MM.1S (cell line): ENCODE measurements at regions not wholly inside any gene's neighbourhood (a gene's known extent, or its start where the extent isn't known, plus 50 kb on each side); places are given as distances from the start of the nearest gene placed in this dataset.

ENCODE experiments used
- DNase-seq: peaks from one replicate; pipeline ENCODE4 v3.0.0-alpha.2; 2015
- H2AFZ ChIP-seq: fragments of 300-600 bp; sonication (generic); 2 replicates; pipeline ENCODE4 v1.6.0; 2016; ENCODE audit warnings: antibody characterized with exemption, low read length
- H3F3A ChIP-seq: fragments of 300-600 bp; sonication (generic); 2 replicates; pipeline ENCODE4 v1.6.1; 2016; ENCODE audit warnings: mild to moderate bottlenecking, antibody characterized with exemption, low read length, moderate library complexity, mixed read lengths; ENCODE audit not compliant: insufficient read depth
- H3K27ac ChIP-seq: fragments of 300-600 bp; sonication (generic); 2 replicates; pipeline ENCODE4 v1.5.1; 2016; ENCODE audit warnings: mild to moderate bottlenecking, low read length
- H3K27me3 ChIP-seq: fragments of 300-600 bp; sonication (generic); replicated peaks from 2 replicates; pipeline ENCODE4 v1.6.0; 2016; ENCODE audit warnings: low read length; ENCODE audit not compliant: insufficient read depth
- H3K36me3 ChIP-seq: fragments of 300-600 bp; sonication (generic); replicated peaks from 2 replicates; pipeline ENCODE4 v1.6.1; 2016; ENCODE audit warnings: mild to moderate bottlenecking, low read length, mixed read lengths; ENCODE audit not compliant: insufficient read depth
- H3K4me1 ChIP-seq: fragments of 300-600 bp; sonication (generic); 2 replicates; pipeline ENCODE4 v1.6.1; 2016; ENCODE audit warnings: low read length, mixed read lengths
- H3K4me2 ChIP-seq: fragments of 300-600 bp; sonication (generic); 2 replicates; pipeline ENCODE4 v1.6.0; 2016; ENCODE audit warnings: low read depth, low read length
- H3K4me3 ChIP-seq: fragments of 300-600 bp; sonication (generic); 2 replicates; pipeline ENCODE4 v1.5.1; 2016; ENCODE audit warnings: low read length, mixed read lengths
- H3K79me2 ChIP-seq: fragments of 300-600 bp; sonication (generic); 2 replicates; pipeline ENCODE4 v1.6.1; 2016; ENCODE audit warnings: mixed run types, low read length, mixed read lengths
- H3K9ac ChIP-seq: fragments of 300-600 bp; sonication (generic); 2 replicates; pipeline ENCODE4 v1.6.1; 2016; ENCODE audit warnings: low read length, mixed read lengths
- H3K9me2 ChIP-seq: fragments of 300-600 bp; sonication (generic); replicated peaks from 2 replicates; pipeline ENCODE4 v1.6.1; 2016; ENCODE audit warnings: mild to moderate bottlenecking, low read length, mixed read lengths; ENCODE audit not compliant: insufficient read depth
- H3K9me3 ChIP-seq: fragments of 300-600 bp; sonication (generic); replicated peaks from 2 replicates; pipeline ENCODE4 v1.6.1; 2016; ENCODE audit warnings: mild to moderate bottlenecking, low read length, mixed read lengths; ENCODE audit not compliant: insufficient read depth
- H4K20me1 ChIP-seq: fragments of 300-600 bp; sonication (generic); 2 replicates; pipeline ENCODE4 v1.6.1; 2016; ENCODE audit warnings: mild to moderate bottlenecking, low read length, moderate library complexity, mixed read lengths; ENCODE audit not compliant: insufficient read depth
- EZH2 ChIP-seq: fragments of 300-600 bp; sonication (generic); optimal IDR thresholded peaks from 2 replicates; pipeline ENCODE3; 2017; ENCODE audit warnings: low read depth, mild to moderate bottlenecking, antibody characterized with exemption, low read length, mixed read lengths
- EZH2phosphoT487 ChIP-seq: fragments of 300-600 bp; sonication (generic); IDR thresholded peaks from 2 replicates; pipeline ENCODE4 v1.6.1; 2018; ENCODE audit warnings: antibody characterized with exemption, low read length
- TF ChIP-seq, protein P1 (sequence below): fragments of 300-600 bp; sonication (generic); IDR thresholded peaks from 2 replicates; pipeline ENCODE4 v1.5.1; 2016; ENCODE audit warnings: antibody characterized with exemption, low read length, mixed read lengths

DNA sequence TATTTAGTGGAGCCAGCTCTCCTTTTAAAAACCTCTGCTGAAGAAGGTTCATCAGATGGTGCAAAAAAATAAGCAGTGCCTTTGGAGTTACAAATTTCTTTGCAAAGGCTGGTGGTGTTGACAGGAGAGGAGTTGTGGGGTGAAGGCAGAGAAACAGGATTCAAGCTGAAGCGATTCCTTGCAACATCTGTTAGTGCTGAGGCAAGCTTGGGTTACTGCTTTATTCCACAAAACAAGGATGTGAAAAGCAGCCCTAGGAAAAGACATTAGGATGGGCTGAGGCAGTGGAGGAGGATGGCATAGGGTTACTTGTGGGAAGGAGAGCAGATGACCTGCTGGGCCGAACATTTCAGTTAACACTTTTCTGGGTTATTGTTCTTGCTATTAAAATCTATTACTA is 390.7 kb downstream of the DLEU7 start:
- Histone ChIP-seq H3K4me3 (no peak overlapping the region), H3K36me3 (no peaks in the 10 kb centered on the region), H3K9me3 (no peaks in the 10 kb centered on the region), H4K20me1 (no peaks in the 10 kb centered on the region), H3K27me3 (no peaks in the 10 kb centered on the region), H2AFZ (no peak overlapping the region), H3K27ac (no peak overlapping the region), H3K9ac (no peak overlapping the region), H3K4me2 (no peak overlapping the region), H3K79me2 (no peaks in the 10 kb centered on the region), H3F3A (no peaks in the 10 kb centered on the region), H3K9me2 (no peaks in the 10 kb centered on the region), H3K4me1 (no peaks in the 10 kb centered on the region)
- no peak for DNase-seq
- TF ChIP-seq EZH2 (no peak), EZH2phosphoT487 (no peak)

DNA sequence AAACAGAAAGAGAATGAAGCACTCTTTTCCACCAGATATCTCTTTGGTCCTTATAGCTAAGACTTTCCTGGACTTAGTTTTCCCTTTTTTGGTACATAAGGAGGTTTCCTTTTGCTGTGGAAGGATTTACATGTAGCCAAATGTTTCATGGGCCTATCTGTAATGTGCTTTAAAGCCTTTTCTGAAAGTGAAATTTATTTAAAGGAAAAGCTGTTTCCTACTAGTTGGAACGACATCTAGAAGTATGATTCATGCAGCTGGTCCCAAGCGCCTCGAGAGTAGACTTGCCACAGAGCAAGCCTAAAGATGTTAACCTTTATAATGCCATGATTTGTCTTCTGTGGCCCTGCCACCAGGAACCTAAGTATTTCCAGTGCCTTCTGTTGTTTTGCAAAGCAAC is 390.3 kb downstream of the DLEU7 start:
- DNase-seq, result no peak
- Histone ChIP-seq H3K4me2 (no peak overlapping the region), H3F3A (no peaks in the 10 kb centered on the region), H3K9ac (no peak overlapping the region), H3K9me3 (no peaks in the 10 kb centered on the region), H2AFZ (no peak overlapping the region), H3K27me3 (no peaks in the 10 kb centered on the region), H3K4me1 (no peaks in the 10 kb centered on the region), H3K9me2 (no peaks in the 10 kb centered on the region), H4K20me1 (no peaks in the 10 kb centered on the region), H3K27ac (no peak overlapping the region), H3K79me2 (no peaks in the 10 kb centered on the region), H3K4me3 (no peak overlapping the region), H3K36me3 (no peaks in the 10 kb centered on the region)
- TF ChIP-seq, protein P1, sequence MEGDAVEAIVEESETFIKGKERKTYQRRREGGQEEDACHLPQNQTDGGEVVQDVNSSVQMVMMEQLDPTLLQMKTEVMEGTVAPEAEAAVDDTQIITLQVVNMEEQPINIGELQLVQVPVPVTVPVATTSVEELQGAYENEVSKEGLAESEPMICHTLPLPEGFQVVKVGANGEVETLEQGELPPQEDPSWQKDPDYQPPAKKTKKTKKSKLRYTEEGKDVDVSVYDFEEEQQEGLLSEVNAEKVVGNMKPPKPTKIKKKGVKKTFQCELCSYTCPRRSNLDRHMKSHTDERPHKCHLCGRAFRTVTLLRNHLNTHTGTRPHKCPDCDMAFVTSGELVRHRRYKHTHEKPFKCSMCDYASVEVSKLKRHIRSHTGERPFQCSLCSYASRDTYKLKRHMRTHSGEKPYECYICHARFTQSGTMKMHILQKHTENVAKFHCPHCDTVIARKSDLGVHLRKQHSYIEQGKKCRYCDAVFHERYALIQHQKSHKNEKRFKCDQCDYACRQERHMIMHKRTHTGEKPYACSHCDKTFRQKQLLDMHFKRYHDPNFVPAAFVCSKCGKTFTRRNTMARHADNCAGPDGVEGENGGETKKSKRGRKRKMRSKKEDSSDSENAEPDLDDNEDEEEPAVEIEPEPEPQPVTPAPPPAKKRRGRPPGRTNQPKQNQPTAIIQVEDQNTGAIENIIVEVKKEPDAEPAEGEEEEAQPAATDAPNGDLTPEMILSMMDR, result no peak
- TF ChIP-seq EZH2phosphoT487, result no peak
- TF ChIP-seq EZH2, result no peak

DNA sequence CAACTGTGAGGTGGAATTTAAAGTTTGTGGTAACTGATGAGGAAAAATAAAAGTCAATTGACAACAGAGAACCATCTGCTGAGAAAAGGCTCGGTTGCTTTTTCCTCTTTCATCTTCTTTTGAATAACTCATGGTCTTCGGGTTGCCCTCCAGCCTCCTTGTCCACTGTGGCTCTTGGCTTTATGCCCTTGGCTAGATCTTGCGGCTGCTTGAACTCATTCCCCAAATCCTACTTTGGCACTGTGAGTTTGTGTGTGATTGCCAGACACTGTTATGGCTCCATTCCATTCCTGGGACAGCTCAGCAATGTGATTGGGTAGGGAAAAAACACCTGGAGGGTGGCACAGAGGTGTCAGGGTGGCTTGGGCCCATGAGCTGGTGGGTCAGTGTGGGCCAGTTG is 387.4 kb downstream of the DLEU7 start:
- H3K27me3 ChIP-seq, result no peaks in the 10 kb centered on the region
- H2AFZ ChIP-seq, result no peak overlapping the region
- no peak overlapping the region for H3K27ac ChIP-seq
- H3K9me3 ChIP-seq, result no peaks in the 10 kb centered on the region
- TF ChIP-seq EZH2 (no peak), EZH2phosphoT487 (no peak)
- TF ChIP-seq, protein P1, result no peak
- H3K9ac ChIP-seq, result no peak overlapping the region
- H3K4me3 ChIP-seq, result no peak overlapping the region
- H3K4me1 ChIP-seq, result no peaks in the 10 kb centered on the region
- no peaks in the 10 kb centered on the region for H3K9me2 ChIP-seq
- H3K36me3 ChIP-seq, result no peaks in the 10 kb centered on the region
- no peak for DNase-seq
- H3K79me2 ChIP-seq, result no peaks in the 10 kb centered on the region
- H3F3A ChIP-seq, result no peaks in the 10 kb centered on the region
- H4K20me1 ChIP-seq, result no peaks in the 10 kb centered on the region
- no peak overlapping the region for H3K4me2 ChIP-seq

DNA sequence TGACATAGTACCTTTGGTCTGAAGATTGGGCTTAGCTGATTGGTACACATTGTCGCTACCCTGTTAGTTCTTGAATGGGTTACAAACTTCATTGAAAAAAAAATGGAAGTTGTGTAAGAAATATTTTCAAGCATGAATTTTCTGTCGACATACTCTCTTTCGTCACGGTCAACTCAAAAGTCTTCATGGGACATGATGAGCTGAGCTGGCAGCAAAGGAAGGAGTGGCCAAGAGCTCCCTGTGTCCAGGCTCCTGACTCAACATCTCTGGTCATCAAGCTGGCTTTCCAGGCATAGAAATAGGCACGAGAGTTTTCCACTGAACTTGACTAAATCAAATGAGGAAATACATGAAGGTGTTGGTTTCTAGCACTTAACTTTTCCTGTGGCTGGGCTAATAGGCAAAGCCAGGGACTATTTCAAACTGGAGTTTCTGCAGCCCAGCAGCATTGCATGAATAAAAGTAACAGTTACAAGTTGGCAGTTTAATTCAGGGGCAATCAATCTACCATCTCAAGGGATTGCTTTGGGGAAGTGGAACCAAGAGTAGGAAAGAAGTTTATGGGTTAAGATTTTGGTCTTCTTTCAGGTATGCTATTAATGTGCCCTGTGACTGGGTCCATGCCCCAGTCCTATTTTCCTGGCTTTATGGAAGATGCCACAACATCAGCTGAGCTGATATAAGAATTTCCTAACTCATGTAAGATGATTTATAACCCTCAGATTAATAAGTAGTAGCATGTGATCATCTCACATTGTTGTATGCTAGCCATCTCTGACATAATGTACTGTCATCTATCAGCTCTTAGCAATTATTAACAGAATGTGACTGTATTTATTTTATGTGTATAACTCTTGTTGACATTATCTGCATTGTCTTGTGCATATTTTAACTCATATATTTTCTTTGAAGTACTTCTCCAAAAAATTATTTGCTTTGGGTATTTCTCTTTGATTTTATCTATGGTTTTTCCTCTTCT is 385.8 kb downstream of the DLEU7 start:
- Histone ChIP-seq H3K4me2 (no peak overlapping the region), H3K9ac (no peak overlapping the region), H3K9me2 (no peaks in the 10 kb centered on the region), H3F3A (no peaks in the 10 kb centered on the region), H3K27me3 (no peaks in the 10 kb centered on the region), H3K9me3 (no peaks in the 10 kb centered on the region), H2AFZ (no peak overlapping the region), H3K79me2 (no peaks in the 10 kb centered on the region), H3K36me3 (no peaks in the 10 kb centered on the region), H3K27ac (no peak overlapping the region), H3K4me3 (no peak overlapping the region), H3K4me1 (no peaks in the 10 kb centered on the region), H4K20me1 (no peaks in the 10 kb centered on the region)
- DNase-seq, result no peak
- no peak for TF ChIP-seq EZH2phosphoT487
- no peak for TF ChIP-seq EZH2
- TF ChIP-seq, protein P1, result no peak
